Smooth muscle cell (in vitro differentiated cells): ENCODE measurements at regions not wholly inside any gene's neighbourhood (a gene's known extent, or its start where the extent isn't known, plus 50 kb on each side); places are given as distances from the start of the nearest gene placed in this dataset.

Source experiments
- DNase-seq: peaks from one replicate; lab custom pipeline; 2025; ENCODE audit not compliant: unreplicated experiment; lab: John Stamatoyannopoulos, UW
- H2AFZ ChIP-seq: fragments of 200-600 bp; sonication (generic); 2 replicates; pipeline ENCODE4 v1.6.0; 2016; ENCODE audit warnings: antibody characterized with exemption, low read depth, mild to moderate bottlenecking
- H3F3A ChIP-seq: fragments of 200-600 bp; sonication (generic); 2 replicates; pipeline ENCODE4 v1.6.0; 2017; ENCODE audit warnings: antibody characterized with exemption, low read depth
- H3K27ac ChIP-seq: fragments of 200-600 bp; sonication (generic); 2 replicates; pipeline ENCODE4 v1.5.1; 2016; ENCODE audit warnings: low read depth, mild to moderate bottlenecking
- H3K27me3 ChIP-seq: fragments of 200-600 bp; sonication (generic); 2 replicates; pipeline ENCODE4 v1.6.1; 2016; ENCODE audit warnings: low read depth, mild to moderate bottlenecking
- H3K36me3 ChIP-seq: fragments of 200-600 bp; sonication (generic); 2 replicates; pipeline ENCODE4 v1.5.1; 2016; ENCODE audit warnings: low read depth
- H3K4me1 ChIP-seq: fragments of 200-600 bp; sonication (generic); 2 replicates; pipeline ENCODE4 v1.5.1; 2016; ENCODE audit warnings: low read depth
- H3K4me2 ChIP-seq: fragments of 200-600 bp; sonication (generic); 2 replicates; pipeline ENCODE4 v1.6.0; 2016; ENCODE audit warnings: mild to moderate bottlenecking
- H3K4me3 ChIP-seq: fragments of 200-600 bp; sonication (generic); 2 replicates; pipeline ENCODE4 v1.5.1; 2016; ENCODE audit warnings: mild to moderate bottlenecking
- H3K79me2 ChIP-seq: fragments of 200-600 bp; sonication (generic); 2 replicates; pipeline ENCODE4 v1.6.0; 2016; ENCODE audit warnings: low read depth, mild to moderate bottlenecking
- H3K9ac ChIP-seq: fragments of 200-600 bp; sonication (generic); 2 replicates; pipeline ENCODE4 v1.6.0; 2016; ENCODE audit warnings: low read depth
- H3K9me3 ChIP-seq: fragments of 200-600 bp; sonication (generic); replicated peaks from 2 replicates; pipeline ENCODE4 v1.5.1; 2016; ENCODE audit warnings: low read depth
- H4K20me1 ChIP-seq: fragments of 200-600 bp; sonication (generic); 2 replicates; pipeline ENCODE4 v1.6.0; 2016; ENCODE audit warnings: low read depth
- CTCF ChIP-seq: fragments of 200-600 bp; sonication (generic); IDR thresholded peaks from 2 replicates; pipeline ENCODE4 v1.5.1; 2017; ENCODE audit warnings: borderline replicate concordance, mild to moderate bottlenecking, antibody characterized with exemption; ENCODE audit not compliant: insufficient read depth, poor library complexity, severe bottlenecking
- WGBS: methylation state at CpG from one replicate; pipeline ENCODE4 v1.1.7; 2016; ENCODE audit warnings: low lambda C conversion rate; 5-methylcytosine and 5-hydroxymethylcytosine counted together

DNA sequence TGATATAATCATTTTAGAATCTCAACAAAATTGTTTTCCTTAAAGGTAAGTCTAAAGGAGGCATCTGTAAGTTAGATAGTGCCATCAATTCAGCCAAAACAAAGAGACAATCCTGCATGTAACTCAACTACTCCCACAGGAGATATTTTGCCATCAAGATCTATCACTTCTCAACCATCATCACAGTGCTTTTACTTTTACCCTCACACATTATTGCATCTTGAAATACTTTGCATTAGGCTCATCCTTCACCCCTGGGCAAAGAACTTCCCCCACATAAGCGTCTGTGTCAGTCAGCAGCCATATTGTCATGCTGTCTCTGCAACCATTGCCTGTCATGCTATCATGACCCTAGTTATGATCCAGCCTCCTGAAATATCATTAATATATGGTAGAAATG is 54.9 kb upstream of the NLGN1 start:
- no peaks in the 10 kb centered on the region for H3K4me1 ChIP-seq
- H4K20me1 ChIP-seq: no peaks in the 10 kb centered on the region
- no peaks in the 10 kb centered on the region for H3K9me3 ChIP-seq
- no peaks in the 10 kb centered on the region for H3K79me2 ChIP-seq
- no peaks in the 10 kb centered on the region for H3K27me3 ChIP-seq
- H3K4me3 ChIP-seq: no peak overlapping the region
- H3K27ac ChIP-seq: no peak overlapping the region
- no peak for TF ChIP-seq CTCF
- no peak overlapping the region for H2AFZ ChIP-seq
- no peak for DNase-seq
- no peaks in the 10 kb centered on the region for H3K36me3 ChIP-seq
- WGBS: 97% methylated on average over 1 of the region's 1 CpG
- H3K9ac ChIP-seq: no peak overlapping the region
- no peaks in the 10 kb centered on the region for H3F3A ChIP-seq
- H3K4me2 ChIP-seq: no peak overlapping the region

- Histone ChIP-seq H3K4me2 (no peak overlapping the region), H3K4me3 (no peak overlapping the region), H3K79me2 (no peaks in the 10 kb centered on the region), H3K27ac (no peak overlapping the region), H3F3A (no peaks in the 10 kb centered on the region), H3K4me1 (no peaks in the 10 kb centered on the region), H3K9ac (no peak overlapping the region), H3K9me3 (no peaks in the 10 kb centered on the region), H2AFZ (no peak overlapping the region), H3K36me3 (no peaks in the 10 kb centered on the region), H4K20me1 (no peaks in the 10 kb centered on the region), H3K27me3 (no peaks in the 10 kb centered on the region)
- no peak for TF ChIP-seq CTCF
- WGBS: 58% methylated on average over 2 of the region's 2 CpGs
- DNase-seq: no peak
Measured at GRCh38 chr3:173340626-173341025, 56.9 kb upstream of the NLGN1 start.

DNA sequence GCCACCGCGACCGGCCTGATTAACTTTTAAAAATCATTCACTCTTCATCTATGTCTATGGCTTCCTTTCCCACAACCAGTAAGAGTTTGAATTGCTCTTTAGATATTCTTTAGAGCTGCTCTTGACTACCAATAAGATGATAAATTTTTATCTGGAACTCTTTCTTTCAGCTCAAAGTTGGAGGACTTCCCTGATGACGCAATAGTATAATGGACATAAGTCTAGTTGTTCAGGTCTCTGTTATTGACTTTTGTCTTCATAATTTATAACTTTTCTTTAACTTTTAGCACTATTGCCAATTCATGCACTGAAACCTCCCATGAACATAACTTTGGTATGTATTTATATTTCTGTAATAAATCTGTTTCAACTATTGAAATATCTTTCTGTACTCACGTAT is 61.3 kb upstream of the NLGN1 start:
- no peak for TF ChIP-seq CTCF
- no peak for DNase-seq
- Histone ChIP-seq H3K4me2 (no peak overlapping the region), H3K27me3 (no peaks in the 10 kb centered on the region), H3K4me3 (no peak overlapping the region), H3K36me3 (no peaks in the 10 kb centered on the region), H2AFZ (no peak overlapping the region), H3K4me1 (no peaks in the 10 kb centered on the region), H3F3A (no peaks in the 10 kb centered on the region), H4K20me1 (no peaks in the 10 kb centered on the region), H3K27ac (no peak overlapping the region), H3K9me3 (no peaks in the 10 kb centered on the region), H3K9ac (no peak overlapping the region), H3K79me2 (no peaks in the 10 kb centered on the region)
- WGBS: 97% methylated on average over 5 of the region's 5 CpGs

DNA sequence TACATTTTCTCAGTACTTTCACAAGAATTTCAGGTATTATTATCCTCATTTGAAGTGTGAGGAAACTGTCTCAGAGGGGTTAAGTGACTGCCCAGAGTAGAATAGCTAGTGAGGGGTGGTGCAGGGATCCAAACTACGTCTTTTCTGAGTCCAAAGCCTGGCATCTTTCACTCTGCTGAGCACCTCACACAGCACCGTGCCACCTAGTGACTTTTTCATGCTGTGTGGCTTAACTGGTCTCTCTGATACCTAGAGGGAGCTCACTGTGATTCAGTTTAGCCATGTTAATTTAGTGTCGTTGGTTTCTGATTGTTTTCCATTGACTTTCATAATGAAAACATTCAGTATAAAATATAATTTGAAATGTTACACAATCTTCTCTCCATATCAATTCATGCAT is 91.4 kb upstream of the NLGN1 start:
- Histone ChIP-seq H3K4me3 (no peak overlapping the region), H3K4me2 (no peak overlapping the region), H3K4me1 (peaks cover 11% of the 10 kb centered on the region), H3F3A (no peaks in the 10 kb centered on the region), H4K20me1 (no peaks in the 10 kb centered on the region), H3K9ac (no peak overlapping the region), H3K27ac (no peak overlapping the region), H3K9me3 (no peaks in the 10 kb centered on the region), H3K36me3 (no peaks in the 10 kb centered on the region), H3K79me2 (no peaks in the 10 kb centered on the region), H2AFZ (no peak overlapping the region), H3K27me3 (no peaks in the 10 kb centered on the region)
- WGBS: 44% methylated on average over 3 of the region's 3 CpGs
- no peak for TF ChIP-seq CTCF
- no peak for DNase-seq
